Endodermal cell (in vitro differentiated cells): ENCODE measurements at regions not wholly inside any gene's neighbourhood (a gene's known extent, or its start where the extent isn't known, plus 50 kb on each side); places are given as distances from the start of the nearest gene placed in this dataset.
"Not testable (repeated sequence)": the region's sequence is repeated elsewhere in the genome, so short reads cannot be mapped to it uniquely, and the experiment has no call there.

Experiments
- DNase-seq: peaks from one replicate; pipeline ENCODE4 v3.0.0-alpha.2; 2017
- H3K27ac ChIP-seq: 2 replicates; pipeline ENCODE4 v1.5.1; 2013; ENCODE audit warnings: mild to moderate bottlenecking, low read depth, low read length, moderate library complexity
- H3K27me3 ChIP-seq: 2 replicates; pipeline ENCODE4 v1.6.1; 2013; ENCODE audit warnings: mild to moderate bottlenecking, low read length, moderate library complexity; ENCODE audit not compliant: insufficient read depth, control insufficient read depth, poor library complexity, severe bottlenecking
- H3K36me3 ChIP-seq: 2 replicates; pipeline ENCODE4 v1.7.0; 2013; ENCODE audit warnings: mild to moderate bottlenecking, low read length, moderate library complexity; ENCODE audit not compliant: control insufficient read depth, insufficient read depth
- H3K4me1 ChIP-seq: one replicate; pipeline ENCODE4 v1.7.0; 2013; ENCODE audit warnings: low read length; ENCODE audit not compliant: control insufficient read depth, insufficient read depth
- H3K4me3 ChIP-seq: 2 replicates; pipeline ENCODE4 v1.5.1; 2013; ENCODE audit warnings: mild to moderate bottlenecking, low read length, moderate library complexity
- H3K9ac ChIP-seq: 2 replicates; pipeline ENCODE4 v1.6.1; 2013; ENCODE audit warnings: mild to moderate bottlenecking, low read length, moderate library complexity; ENCODE audit not compliant: poor library complexity, severe bottlenecking; ENCODE audit errors: extremely low read depth
- H3K9me3 ChIP-seq: 2 replicates; pipeline ENCODE4 v1.6.1; 2013; ENCODE audit warnings: mild to moderate bottlenecking, low read length, moderate library complexity; ENCODE audit not compliant: control insufficient read depth
- H3K27ac Mint-ChIP-seq: 2 replicates; pipeline ENCODE4 v1.8.0; 2020; ENCODE audit warnings: mixed read lengths
- H3K27me3 Mint-ChIP-seq: 2 replicates; pipeline ENCODE4 v1.8.0; 2021; ENCODE audit warnings: mild to moderate bottlenecking, mixed read lengths; ENCODE audit not compliant: insufficient read depth
- H3K36me3 Mint-ChIP-seq: 2 replicates; pipeline ENCODE4 v1.8.0; 2020; ENCODE audit warnings: low read depth, mixed read lengths
- H3K4me1 Mint-ChIP-seq: 2 replicates; pipeline ENCODE4 v1.8.0; 2020; ENCODE audit warnings: mixed read lengths
- H3K4me3 Mint-ChIP-seq: 2 replicates; pipeline ENCODE4 v1.8.0; 2020; ENCODE audit warnings: mild to moderate bottlenecking, moderate library complexity, mixed read lengths
- H3K9me3 Mint-ChIP-seq: 2 replicates; pipeline ENCODE4 v1.8.0; 2020; ENCODE audit warnings: mild to moderate bottlenecking, mixed read lengths
- CTCF ChIP-seq: fragments of 200-600 bp; sonication (generic); conservative IDR thresholded peaks from 2 replicates; pipeline ENCODE4 v1.5.0; 2021; ENCODE audit warnings: antibody characterized with exemption, mild to moderate bottlenecking
- WGBS, 2 experiments: methylation state at CpG; one replicate each; pipeline versions ENCODE4 v1.1.5 to v1.1.7; 2013; ENCODE audit warnings: missing lambda C conversion rate in 2 of 2, mixed read lengths in 1 of 2; ENCODE audit not compliant: insufficient coverage in 1 of 2, insufficient read length in 1 of 2; 5-methylcytosine and 5-hydroxymethylcytosine counted together

- H3K36me3 Mint-ChIP-seq: no peaks in the 10 kb centered on the region
- no peak overlapping the region for H3K27ac Mint-ChIP-seq
- Histone ChIP-seq H3K9ac (no peak overlapping the region), H3K4me1 (no peaks in the 10 kb centered on the region), H3K27ac (no peak overlapping the region), H3K27me3 (no peaks in the 10 kb centered on the region), H3K4me3 (no peak overlapping the region), H3K9me3 (no peaks in the 10 kb centered on the region), H3K36me3 (no peaks in the 10 kb centered on the region)
- H3K27me3 Mint-ChIP-seq: no peaks in the 10 kb centered on the region
- no peaks in the 10 kb centered on the region for H3K9me3 Mint-ChIP-seq
- no peak overlapping the region for H3K4me3 Mint-ChIP-seq
- DNase-seq: no peak
- peaks cover 12% of the 10 kb centered on the region for H3K4me1 Mint-ChIP-seq
- TF ChIP-seq CTCF: no peak
- WGBS, 2 experiments: 89 to 95% methylated on average over 4 to 6 of the region's 6 CpGs
Measured at GRCh38 chr22:40107851-40108378, 69.8 kb upstream of the TNRC6B start.

GRCh38 chr22:40108396-40108795 lies 69.3 kb upstream of the TNRC6B start:
- Mint-ChIP-seq H3K27ac (no peak overlapping the region), H3K9me3 (no peaks in the 10 kb centered on the region), H3K4me3 (no peak overlapping the region), H3K27me3 (no peaks in the 10 kb centered on the region), H3K36me3 (no peaks in the 10 kb centered on the region), H3K4me1 (peaks cover 12% of the 10 kb centered on the region)
- Histone ChIP-seq H3K27me3 (no peaks in the 10 kb centered on the region), H3K36me3 (no peaks in the 10 kb centered on the region), H3K27ac (no peak overlapping the region), H3K4me1 (no peaks in the 10 kb centered on the region), H3K9me3 (no peaks in the 10 kb centered on the region), H3K9ac (no peak overlapping the region), H3K4me3 (no peak overlapping the region)
- no peak for TF ChIP-seq CTCF
- no peak for DNase-seq

GRCh38 chr22:40108926-40109325 lies 68.8 kb upstream of the TNRC6B start:
- H3K27ac Mint-ChIP-seq, H3K9me3 Mint-ChIP-seq, H3K36me3 ChIP-seq, H3K4me3 Mint-ChIP-seq, H3K4me3 ChIP-seq, H3K27me3 Mint-ChIP-seq, H3K9ac ChIP-seq, H3K4me1 ChIP-seq, H3K27ac ChIP-seq, H3K36me3 Mint-ChIP-seq, H3K9me3 ChIP-seq, H3K27me3 ChIP-seq, DNase-seq: not testable (repeated sequence)
- peaks cover 12% of the 10 kb centered on the region for H3K4me1 Mint-ChIP-seq
- WGBS, 2 experiments: 94% methylated on average over 3 of the region's 5 CpGs; no CpG with 5 or more reads in 1 of the 2 experiments

- no peaks in the 10 kb centered on the region for H3K36me3 ChIP-seq
- 86 to 92% methylated on average over 1 to 2 of the region's 2 CpGs for WGBS, 2 experiments
Measured at GRCh38 chr22:40111451-40111850, 66.3 kb upstream of the TNRC6B start.

More at GRCh38 chr22:40111451-40111850, 66.3 kb upstream of the TNRC6B start:
- H3K27ac Mint-ChIP-seq: no peak overlapping the region
- H3K27ac ChIP-seq: no peak overlapping the region
- no peak overlapping the region for H3K4me3 Mint-ChIP-seq
- no peaks in the 10 kb centered on the region for H3K27me3 ChIP-seq
- no peaks in the 10 kb centered on the region for H3K9me3 Mint-ChIP-seq
- H3K4me1 ChIP-seq: no peaks in the 10 kb centered on the region
- no peaks in the 10 kb centered on the region for H3K9me3 ChIP-seq
- no peaks in the 10 kb centered on the region for H3K36me3 Mint-ChIP-seq
- no peak for TF ChIP-seq CTCF
- H3K27me3 Mint-ChIP-seq: no peaks in the 10 kb centered on the region
- H3K9ac ChIP-seq: no peak overlapping the region
- DNase-seq: no peak
- peaks cover 17% of the 10 kb centered on the region for H3K4me1 Mint-ChIP-seq
- H3K4me3 ChIP-seq: no peak overlapping the region
